Stimulated activated CD8-positive, alpha-beta memory T cell treated with anti-CD3 and anti-CD28 coated beads, Interleukin-4, amount 100 ng/mL, for 1 hour (primary cell): ENCODE measurements at regions not wholly inside any gene's neighbourhood (a gene's known extent, or its start where the extent isn't known, plus 50 kb on each side); places are given as distances from the start of the nearest gene placed in this dataset.
"Not testable (repeated sequence)": the region's sequence is repeated elsewhere in the genome, so short reads cannot be mapped to it uniquely, and the experiment has no call there.

ENCODE experiments used
- DNase-seq, 2 donors: peaks; one replicate each; pipeline ENCODE4 v3.0.0-alpha.2; 2020; ENCODE audit warnings: low read depth in 2 of 2, low spot score in 1 of 2

- no peak for DNase-seq
Observed at GRCh38 chr2:176566496-176566895, 297.3 kb downstream of the MTX2 start.

DNA sequence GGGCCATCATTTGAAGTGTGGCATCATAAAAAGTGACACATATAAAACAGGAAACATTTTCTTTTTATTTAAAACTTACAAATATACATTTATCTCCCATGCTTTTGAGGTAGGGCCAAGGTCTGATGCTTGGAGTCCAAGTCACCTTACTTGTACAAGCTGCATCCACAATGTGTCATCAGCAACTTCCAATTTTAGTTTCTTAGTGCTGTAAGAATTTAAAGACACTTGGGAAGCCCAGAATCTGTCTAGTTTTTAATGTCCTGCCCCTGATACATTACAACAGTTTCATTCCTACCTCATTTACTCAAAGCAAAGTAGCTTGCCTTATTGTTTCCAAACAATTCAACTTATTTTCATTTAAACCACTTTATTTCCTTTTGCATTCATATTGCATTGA, 297.7 kb downstream of the MTX2 start:
- DNase-seq: no peak

DNA sequence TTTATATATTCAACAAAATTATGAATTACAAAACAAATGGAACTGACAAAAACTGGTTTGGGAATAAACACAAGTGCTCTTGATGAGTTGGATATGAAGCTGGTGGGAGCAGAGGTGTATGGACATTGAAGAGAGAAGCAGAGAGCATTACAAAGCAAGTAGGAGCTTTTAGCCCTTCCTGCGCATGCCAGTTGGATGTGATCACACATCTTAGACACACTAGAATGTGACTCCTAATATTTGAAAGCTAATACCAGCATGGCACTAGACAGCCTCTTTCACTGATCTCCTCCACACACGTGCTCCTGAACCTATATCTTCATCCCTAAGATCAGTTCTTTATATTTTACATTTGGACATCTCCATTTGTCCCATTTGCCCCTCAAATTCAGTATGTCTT, 298.1 kb downstream of the MTX2 start:
- DNase-seq: no peak

DNA sequence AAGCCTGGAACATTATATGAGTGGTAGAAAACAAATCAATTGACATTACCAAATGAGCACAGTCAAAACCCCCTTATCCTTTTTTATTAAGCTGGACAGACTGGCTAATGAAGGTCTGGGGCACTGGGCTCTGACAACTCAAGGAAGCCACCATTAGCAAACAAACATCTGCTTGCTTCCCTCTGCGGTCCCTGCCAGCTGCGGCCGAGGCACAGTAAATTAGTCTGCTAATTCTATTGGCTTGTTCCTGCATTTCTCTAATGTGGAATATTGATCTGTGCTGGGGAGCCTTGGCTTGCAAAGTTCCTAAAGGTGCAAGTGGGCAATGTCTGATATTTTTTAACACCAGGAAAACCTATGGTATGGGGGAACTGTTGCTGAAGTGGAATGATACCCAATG, 300.3 kb downstream of the MTX2 start:
- no peak for DNase-seq

DNA sequence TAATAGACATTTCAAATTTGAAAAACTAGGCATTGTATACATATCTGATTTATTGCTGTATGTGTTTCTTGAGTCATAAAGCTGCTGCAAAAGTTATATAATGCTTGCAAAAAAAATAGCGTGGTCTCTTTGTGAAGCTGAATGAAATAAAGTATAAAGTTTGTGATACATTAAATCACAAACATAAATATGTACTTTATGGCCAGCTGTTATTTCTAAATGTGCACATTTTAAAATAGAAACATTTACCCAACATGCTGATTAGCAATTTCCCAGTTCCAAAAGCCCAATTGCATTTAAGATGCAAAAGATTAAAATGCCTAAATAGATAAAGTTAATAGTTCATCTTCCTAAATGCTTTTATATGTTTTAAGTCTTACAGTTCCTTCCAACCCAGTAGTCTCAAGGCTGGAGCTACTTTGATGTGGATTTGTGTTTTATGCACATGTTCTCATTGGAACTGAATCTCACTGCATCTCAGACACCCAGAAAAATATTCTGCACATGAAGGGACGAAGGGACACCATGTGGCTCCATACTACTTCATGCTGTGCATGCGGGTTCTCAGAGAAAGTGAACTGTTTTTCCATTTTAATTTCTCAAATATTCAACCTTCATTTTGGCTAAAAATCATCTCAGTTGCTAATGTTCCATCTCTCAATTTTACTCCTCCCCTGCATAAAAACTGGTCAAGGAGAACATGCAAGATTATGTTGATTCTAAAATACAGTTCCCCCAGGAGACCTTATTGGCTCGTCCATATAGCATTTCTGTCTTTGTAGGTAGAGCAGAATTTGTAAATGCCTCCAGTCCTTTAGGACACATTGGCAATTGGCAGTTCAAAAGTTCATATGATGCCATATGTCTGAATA, 304.6 kb downstream of the MTX2 start:
- DNase-seq: no peak

DNA sequence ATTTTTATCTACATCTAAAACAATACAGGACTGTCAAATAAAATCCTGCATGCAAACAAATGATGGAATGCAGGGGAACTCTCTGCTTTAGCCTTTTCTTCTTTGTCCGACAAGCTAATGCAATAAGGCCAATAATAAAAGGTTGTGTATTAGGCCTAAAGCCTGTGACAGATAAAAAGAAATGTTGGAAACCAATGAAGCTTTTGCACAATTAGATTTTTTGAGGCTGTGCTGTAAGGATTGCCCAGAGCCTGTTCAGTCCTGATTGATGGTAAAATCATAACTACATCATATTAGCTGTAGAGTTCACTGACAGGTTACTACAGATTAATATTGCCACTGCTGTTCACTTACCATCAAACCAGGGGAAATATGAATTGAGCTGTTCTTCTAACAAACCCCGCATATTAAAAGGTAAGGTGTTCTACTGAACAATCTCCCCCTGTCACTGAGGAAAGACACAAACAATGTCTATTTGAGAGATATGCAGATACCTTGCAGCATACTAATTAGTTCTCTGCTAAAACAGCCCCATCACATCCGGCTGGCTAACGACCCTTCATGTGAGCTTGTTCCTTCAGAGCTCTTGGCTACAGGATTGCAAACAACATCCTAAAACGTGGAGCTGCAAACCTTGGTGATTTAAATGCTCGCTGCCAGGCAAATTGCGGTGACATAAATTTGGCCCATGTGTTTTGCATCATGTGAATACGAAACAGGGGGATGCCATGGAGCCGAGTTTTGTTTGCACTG, 305.4 kb downstream of the MTX2 start:
- no peak for DNase-seq

DNA sequence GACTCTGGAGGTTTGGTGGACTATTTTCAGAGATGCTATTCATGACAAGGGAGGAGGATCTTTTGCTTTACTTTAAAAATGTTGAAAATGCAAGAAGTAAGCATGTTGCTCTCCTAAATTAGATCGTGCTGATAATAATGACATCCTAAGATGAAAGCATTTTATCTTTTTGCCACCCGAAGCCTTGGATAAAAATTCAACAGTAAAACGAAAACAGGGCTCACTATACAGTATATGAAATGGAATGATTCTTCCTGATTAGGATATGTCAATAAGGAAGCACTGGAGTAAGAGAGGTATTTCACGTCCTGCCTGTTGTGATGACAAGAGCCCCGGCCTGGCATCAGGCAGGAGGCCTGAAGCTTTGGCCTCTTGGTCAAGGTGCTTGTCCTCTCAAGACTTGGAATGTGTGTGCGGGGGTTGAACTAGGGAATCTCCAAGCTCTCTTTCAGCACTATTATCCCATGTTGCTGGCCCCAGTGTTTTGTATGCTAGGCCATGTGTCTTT, 306.0 kb downstream of the MTX2 start:
- DNase-seq: no peak

GRCh38 chr2:176577054-176577453, 307.8 kb downstream of the MTX2 start:
- no peak for DNase-seq

DNA sequence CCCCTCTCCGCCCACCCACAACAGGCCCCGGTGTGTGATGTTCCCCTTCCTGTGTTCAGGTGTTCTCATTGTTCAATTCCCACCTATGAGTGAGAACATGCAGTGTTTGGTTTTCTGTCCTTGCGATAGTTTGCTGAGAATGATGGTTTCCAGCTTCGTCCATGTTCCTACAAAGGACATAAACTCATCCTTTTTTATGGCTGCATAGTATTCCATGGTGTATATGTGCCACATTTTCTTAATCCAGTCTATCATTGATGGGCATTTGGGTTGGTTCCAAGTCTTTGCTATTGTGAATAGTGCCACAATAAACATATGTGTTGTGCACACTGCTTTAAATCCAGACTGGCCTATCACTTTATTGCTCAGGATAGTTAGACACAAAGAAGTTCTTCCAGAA, 309.1 kb downstream of the MTX2 start:
- not testable (repeated sequence) for DNase-seq

GRCh38 chr2:176579608-176580007, 310.4 kb downstream of the MTX2 start:
- DNase-seq: no peak

- DNase-seq: no peak
Observed at GRCh38 chr2:176581557-176582165, 312.4 kb downstream of the MTX2 start.

- DNase-seq: no peak
Observed at GRCh38 chr2:176582176-176582575, 312.9 kb downstream of the MTX2 start.

DNA sequence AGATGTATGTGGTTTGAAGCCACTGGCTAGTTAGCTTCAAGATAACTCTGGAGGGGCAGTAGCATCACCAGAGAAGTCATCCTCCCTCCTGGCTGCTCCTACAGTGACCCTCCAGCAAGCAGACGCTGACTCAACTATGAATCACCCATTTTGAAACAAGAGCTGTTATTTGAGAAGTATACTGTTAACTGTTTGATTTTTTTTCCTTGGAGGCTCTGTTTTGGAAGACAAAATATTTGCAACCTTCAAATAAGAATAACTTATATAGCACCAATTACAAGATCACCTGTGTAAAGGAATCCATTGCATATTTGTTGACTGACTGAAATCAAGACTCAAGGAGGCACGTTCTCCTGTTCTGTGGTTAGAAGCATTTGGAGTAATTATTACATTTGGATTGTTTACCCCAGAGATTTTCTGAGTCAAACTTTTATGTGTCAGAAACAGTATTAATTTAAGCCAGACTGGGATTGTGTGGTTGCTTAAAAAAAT, 313.8 kb downstream of the MTX2 start:
- no peak for DNase-seq

- DNase-seq: no peak
Observed at GRCh38 chr2:176583607-176584006, 314.4 kb downstream of the MTX2 start.

- DNase-seq: no peak
Observed at GRCh38 chr2:176584333-176584732, 315.1 kb downstream of the MTX2 start.

GRCh38 chr2:176585291-176585690, 316.0 kb downstream of the MTX2 start:
- no peak for DNase-seq

- DNase-seq: no peak
Observed at GRCh38 chr2:176585791-176586190, 316.5 kb downstream of the MTX2 start.

DNA sequence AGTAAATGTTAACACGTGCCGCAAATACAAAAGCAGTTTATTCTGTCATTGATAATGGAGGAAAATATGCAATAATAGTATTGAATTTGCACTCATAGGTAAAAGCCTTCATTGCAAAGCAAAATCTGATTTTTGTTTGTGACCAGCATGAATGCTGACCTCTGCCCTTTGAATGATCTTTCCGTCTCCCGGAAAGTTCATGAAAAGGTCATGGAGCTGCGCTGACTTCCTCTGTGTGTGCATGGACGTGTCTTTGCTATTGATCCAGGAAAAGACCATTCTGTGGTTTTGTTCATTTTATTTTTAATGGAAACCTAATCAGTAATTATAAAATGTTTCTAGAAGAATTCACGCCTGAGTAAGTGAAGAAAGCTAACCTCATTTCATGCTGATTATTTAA, 320.0 kb downstream of the MTX2 start:
- DNase-seq: no peak

GRCh38 chr2:176589825-176590440, 320.7 kb downstream of the MTX2 start:
- DNase-seq: no peak

DNA sequence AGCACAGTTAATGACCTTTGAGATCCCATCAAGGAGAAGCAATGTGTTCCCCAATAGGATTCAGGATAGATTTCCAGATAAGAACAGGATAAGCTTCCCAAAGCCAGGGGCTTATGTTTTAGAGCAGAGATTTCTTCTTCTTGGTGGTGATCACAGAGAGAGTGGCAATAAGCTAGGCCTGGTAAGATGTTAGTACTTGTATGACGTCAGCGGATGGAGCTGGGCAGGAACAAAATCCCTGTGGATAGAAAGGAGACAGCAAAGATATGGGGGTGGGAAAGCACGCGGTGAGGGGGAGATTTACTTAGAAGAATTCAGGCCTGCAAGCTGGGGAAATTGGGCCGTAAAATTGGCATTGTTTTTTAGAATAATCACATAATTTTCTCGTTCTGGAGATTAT, 323.0 kb downstream of the MTX2 start:
- no peak for DNase-seq

DNA sequence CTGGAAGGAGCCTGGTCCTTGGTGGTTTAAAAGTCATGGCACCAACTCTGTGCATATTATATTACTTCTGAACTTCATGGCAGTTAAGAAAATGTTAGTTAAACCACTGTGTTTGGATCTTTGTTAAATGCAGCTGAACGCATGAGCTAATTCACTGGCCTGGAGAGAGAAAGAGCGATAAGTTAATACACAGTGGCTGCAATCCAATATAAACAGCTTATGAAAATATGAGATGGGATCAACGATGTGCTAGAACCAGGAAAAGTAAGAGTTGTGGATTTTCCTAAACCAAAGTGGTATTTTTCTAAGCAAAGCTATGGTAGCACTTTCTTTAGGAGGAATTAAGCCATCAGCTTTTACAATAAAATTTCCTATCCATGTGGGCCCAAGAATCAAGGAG, 326.7 kb downstream of the MTX2 start:
- DNase-seq: no peak
